Liver (tissue), 7 donors: ENCODE measurements at regions not wholly inside any gene's neighbourhood (a gene's known extent, or its start where the extent isn't known, plus 50 kb on each side); places are given as distances from the start of the nearest gene placed in this dataset.

Experiments used
- DNase-seq: peaks from one replicate; pipeline ENCODE4 v3.0.0-alpha.2; 2017; ENCODE audit warnings: low spot score
- H3K27ac ChIP-seq, 2 donors: one replicate each; pipeline ENCODE4 v1.7.0; 2013; ENCODE audit warnings: inconsistent platforms in 2 of 2, low read length in 2 of 2, control low read depth in 1 of 2, low read depth in 1 of 2, mild to moderate bottlenecking in 1 of 2
- H3K27me3 ChIP-seq, 4 donors: one replicate each; pipeline versions ENCODE4 v1.6.1 to v1.7.0; 2013; ENCODE audit warnings: low read length in 3 of 4, inconsistent platforms in 1 of 4, mild to moderate bottlenecking in 1 of 4, moderate library complexity in 1 of 4; ENCODE audit not compliant: control insufficient read depth in 4 of 4, insufficient read depth in 4 of 4
- H3K36me3 ChIP-seq, 4 donors: one replicate each; pipeline versions ENCODE4 v1.6.1 to v1.7.0; 2013; ENCODE audit warnings: low read length in 3 of 4, mild to moderate bottlenecking in 3 of 4, low read depth in 1 of 4, moderate library complexity in 1 of 4; ENCODE audit not compliant: control insufficient read depth in 4 of 4, insufficient read depth in 3 of 4
- H3K4me1 ChIP-seq, 4 donors: one replicate each; pipeline versions ENCODE4 v1.6.1 to v1.7.0; 2013; ENCODE audit warnings: low read length in 3 of 4, mild to moderate bottlenecking in 3 of 4, moderate library complexity in 1 of 4; ENCODE audit not compliant: control insufficient read depth in 4 of 4, insufficient read depth in 4 of 4
- H3K4me3 ChIP-seq, 3 donors: one replicate each; pipeline versions ENCODE4 v1.6.1 to v1.7.0; 2013; ENCODE audit warnings: low read length in 3 of 3, control low read depth in 1 of 3, low read depth in 1 of 3, mild to moderate bottlenecking in 1 of 3
- H3K9ac ChIP-seq, 2 donors: one replicate each; pipeline ENCODE4 v1.7.0; 2013; ENCODE audit warnings: low read length in 2 of 2, mild to moderate bottlenecking in 2 of 2, moderate library complexity in 2 of 2, control low read depth in 1 of 2, low read depth in 1 of 2
- H3K9me3 ChIP-seq, 4 donors: one replicate each; pipeline versions ENCODE4 v1.6.1 to v1.7.0; 2013; ENCODE audit warnings: low read length in 3 of 4; ENCODE audit not compliant: control insufficient read depth in 4 of 4
- EGR1 ChIP-seq, 2 donors: IDR thresholded peaks; 2 replicates each; pipeline ENCODE4 v1.6.1; 2016 to 2018; ENCODE audit warnings: antibody characterized with exemption in 2 of 2, low read depth in 2 of 2
- GABPA ChIP-seq, 2 donors: IDR thresholded peaks in 1 of 2; conservative IDR thresholded peaks in 1 of 2; 2 replicates each; pipeline ENCODE4 v1.6.1; 2016; ENCODE audit warnings: antibody characterized with exemption in 2 of 2, mild to moderate bottlenecking in 1 of 2, moderate library complexity in 1 of 2
- HNF4G ChIP-seq: IDR thresholded peaks from 2 replicates; pipeline ENCODE4 v1.6.1; 2016; ENCODE audit warnings: antibody characterized with exemption
- JUND ChIP-seq, 2 donors: IDR thresholded peaks; 2 replicates each; pipeline ENCODE4 v1.6.1; 2016; ENCODE audit warnings: antibody characterized with exemption in 2 of 2
- MAX ChIP-seq: IDR thresholded peaks from 2 replicates; pipeline ENCODE4 v1.6.1; 2016; ENCODE audit warnings: antibody characterized with exemption
- RAD21 ChIP-seq, 2 donors: IDR thresholded peaks; 2 replicates each; pipeline ENCODE4 v1.6.1; 2016; ENCODE audit warnings: antibody characterized with exemption in 2 of 2, mild to moderate bottlenecking in 2 of 2
- REST ChIP-seq: IDR thresholded peaks from 2 replicates; pipeline ENCODE4 v1.6.1; 2016; ENCODE audit warnings: antibody characterized with exemption, mild to moderate bottlenecking
- RXRA ChIP-seq, 2 donors: IDR thresholded peaks; 2 replicates each; pipeline ENCODE4 v1.6.1; 2017 to 2018; ENCODE audit warnings: antibody characterized with exemption in 2 of 2, mild to moderate bottlenecking in 1 of 2
- SP1 ChIP-seq: IDR thresholded peaks from 2 replicates; pipeline ENCODE4 v1.6.1; 2018; ENCODE audit warnings: antibody characterized with exemption, mild to moderate bottlenecking
- TAF1 ChIP-seq: conservative IDR thresholded peaks from 2 replicates; pipeline ENCODE4 v1.6.1; 2016; ENCODE audit warnings: antibody characterized with exemption, mild to moderate bottlenecking
- ZBTB33 ChIP-seq: IDR thresholded peaks from 2 replicates; pipeline ENCODE4 v1.6.1; 2016; ENCODE audit warnings: antibody characterized with exemption
- WGBS: extraction: QIAGEN DNeasy Blood & Tissue Kit; methylation state at CpG from one replicate; pipeline ENCODE4 v1.1.7; 2013; 5-methylcytosine and 5-hydroxymethylcytosine counted together
- donor health status: healthy.
- donor health status: healthy.
- donor health status: healthy.
- donor health status: healthy.

DNA sequence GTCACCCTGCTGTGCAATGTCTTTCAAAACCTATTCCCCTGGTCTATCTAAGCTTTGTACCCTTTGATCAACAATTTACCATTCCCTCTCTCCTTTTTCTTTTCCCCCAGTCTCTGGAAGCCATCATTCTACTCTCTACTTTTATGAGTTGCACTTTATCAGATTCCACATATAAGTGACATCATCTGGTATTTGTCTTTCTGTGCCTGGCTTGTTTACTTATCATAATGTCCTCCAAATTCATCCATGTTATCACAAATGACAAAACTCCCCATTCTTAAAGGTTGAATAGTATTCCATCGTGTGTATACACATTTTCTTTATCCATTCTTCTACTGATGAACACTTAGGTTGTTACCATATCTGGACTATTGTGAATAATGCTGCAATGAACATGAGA lies 344.2 kb upstream of the CCNH start (continued):
- TF ChIP-seq SP1 = no peak

DNA sequence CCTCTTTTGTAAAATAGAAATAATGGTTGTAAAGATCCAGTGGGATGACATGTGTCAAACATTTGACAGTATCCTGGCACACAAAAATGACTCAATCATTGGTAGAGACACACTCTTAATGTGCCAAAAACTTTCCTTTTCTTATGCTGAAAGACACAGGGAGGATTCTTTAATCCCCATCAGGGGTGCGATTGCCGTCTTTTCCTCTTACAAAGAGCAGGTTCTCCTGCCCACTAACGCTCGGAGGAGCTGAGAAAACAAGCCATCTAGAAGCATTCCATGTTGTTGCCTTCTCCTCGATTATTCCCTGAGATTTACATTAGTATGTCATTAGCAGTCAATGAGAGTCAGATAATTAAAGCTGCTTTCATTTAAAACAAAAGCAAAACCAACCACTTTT lies 342.6 kb upstream of the CCNH start:
- Histone ChIP-seq H3K9ac (no peak overlapping the region), H3K4me3 (no peak overlapping the region)
- WGBS = 30% methylated on average over 5 of the region's 5 CpGs

More for the DNA sequence above, 342.6 kb upstream of the CCNH start:
- Histone ChIP-seq H3K4me1 (no peaks in the 10 kb centered on the region), H3K27ac (no peak overlapping the region), H3K27me3 (peaks cover 0 to 12% (median 2%) of the 10 kb centered on the region in 4 donors), H3K9me3 (no peaks in the 10 kb centered on the region), H3K36me3 (no peaks in the 10 kb centered on the region)
- DNase-seq = no peak
- TF ChIP-seq RAD21 (IDR thresholded peaks at IDR 0.05) = no peak
- TF ChIP-seq MAX = no peak
- TF ChIP-seq REST = no peak
- TF ChIP-seq EGR1 (IDR thresholded peaks at IDR 0.05; ENCODE audit: low read depth in 2 of 2) = no peak
- no peak for TF ChIP-seq JUND (IDR thresholded peaks at IDR 0.05)
- no peak for TF ChIP-seq ZBTB33
- no peak for TF ChIP-seq TAF1
- no peak for TF ChIP-seq RXRA (IDR thresholded peaks at IDR 0.05)
- TF ChIP-seq HNF4G = no peak
- TF ChIP-seq GABPA (IDR thresholded peaks at IDR 0.05 in 1 of 2, conservative IDR thresholded peaks at IDR 0.05 in 1 of 2) = no peak
